ENCODE measurements at regions not wholly inside any gene's neighbourhood (a gene's known extent, or its start where the extent isn't known, plus 50 kb on each side); places are given as distances from the start of the nearest gene placed in this dataset.

GRCh38 chr13:90594681-90595080 is 752.8 kb upstream of the MIR17HG start:
- TF ChIP-seq CBX3 (IDR thresholded peaks at IDR 0.05; ENCODE audit: borderline replicate concordance in 1 of 2, low read length in 2 of 2) (peak in 1 of 2 experiments; percentile 22; a peak in 1 of 3 replicates), DMBX1 (CRISPR knock-in tag; IDR thresholded peaks at IDR 0.05; ENCODE audit: borderline replicate concordance) (0 out of 2 replicates have a peak, but pooled peaks have one; percentile 12), FOXK1 (CRISPR knock-in tag; IDR thresholded peaks at IDR 0.05; ENCODE audit: borderline replicate concordance) (no peak), CEBPG (CRISPR knock-in tag; IDR thresholded peaks at IDR 0.05) (no peak), CEBPG (tag; conservative IDR thresholded peaks at IDR 0.05 in 1 of 2, IDR thresholded peaks at IDR 0.05 in 1 of 2) (peak in 1 of 2 experiments; percentile 53; a peak in 1 of 4 replicates)
- Histone ChIP-seq H3K4me1 (replicated peaks in 1 of 2; ENCODE audit: control insufficient read depth in 2 of 2, insufficient read depth in 2 of 2, low read length in 2 of 2) (no peaks in the 10 kb centered on the region), H3K27me3 (ENCODE audit: control insufficient read depth in 2 of 2, insufficient read depth in 2 of 2, low read length in 2 of 2) (no peaks in the 10 kb centered on the region), H3K9ac (ENCODE audit: insufficient read depth in 1 of 2, low read depth in 2 of 2, low read length in 2 of 2) (no peak overlapping the region), H3K27ac (ENCODE audit: extremely low read depth, low read depth, low read length) (no peak overlapping the region), H3K79me2 (ENCODE audit: control insufficient read depth, insufficient read depth, low read length) (no peaks in the 10 kb centered on the region), H4K20me1 (replicated peaks; ENCODE audit: control insufficient read depth, insufficient read depth, low read length) (no peaks in the 10 kb centered on the region), H3K4me2 (ENCODE audit: insufficient read depth, low read length) (no peak overlapping the region), H3K9me1 (ENCODE audit: control insufficient read depth, insufficient read depth, low read length) (no peaks in the 10 kb centered on the region), H3K4me3 (no peak overlapping the region), H3K9me3 (replicated peaks; ENCODE audit: control insufficient read depth, insufficient read depth, low read depth, low read length) (peaks cover 2% of the 10 kb centered on the region; the same call in 1 of the 2 replicates), H2AFZ (ENCODE audit: low read depth, low read length) (no peak overlapping the region), H3K36me3 (ENCODE audit: control insufficient read depth, insufficient read depth, low read length) (no peaks in the 10 kb centered on the region)
- intact Hi-C loops (cut with micrococcal nuclease) (no loop called here), in situ Hi-C loops (cut with MboI) (no loop called here)
- POLR2A ChIA-PET = interaction anchor here (0.6 to 0.9 kb wide), 2 partner anchors 15 to 136 kb away, joined by 3 read pairs; no protein-coding TSS in a partner anchor
- BruUV-seq (replicated peaks) = no TSS peak
- CTCF ChIA-PET (ENCODE audit: low intra/inter-chr PET ratio) = no interaction called here
- DNase-seq (ENCODE audit: extremely low read depth in 1 of 4, low spot score in 3 of 4) = no peak
- FAIRE-seq = no peak
- no peak for ATAC-seq
- WGBS (ENCODE audit: insufficient coverage, low coverage, missing lambda C conversion rate) = 2% methylated on average over 1 of the region's 1 CpG

- Histone ChIP-seq H3K4me2 (ENCODE audit: insufficient read depth, low read length) (no peak overlapping the region), H3K79me2 (ENCODE audit: control insufficient read depth, insufficient read depth, low read length) (no peaks in the 10 kb centered on the region), H2AFZ (ENCODE audit: low read depth, low read length) (no peak overlapping the region), H4K20me1 (replicated peaks; ENCODE audit: control insufficient read depth, insufficient read depth, low read length) (no peaks in the 10 kb centered on the region), H3K4me3 (no peak overlapping the region), H3K4me1 (replicated peaks in 1 of 2; ENCODE audit: control insufficient read depth in 2 of 2, insufficient read depth in 2 of 2, low read length in 2 of 2) (no peaks in the 10 kb centered on the region), H3K9ac (ENCODE audit: insufficient read depth in 1 of 2, low read depth in 2 of 2, low read length in 2 of 2) (no peak overlapping the region), H3K9me3 (replicated peaks; ENCODE audit: control insufficient read depth, insufficient read depth, low read depth, low read length) (no peaks in the 10 kb centered on the region), H3K27me3 (ENCODE audit: control insufficient read depth in 2 of 2, insufficient read depth in 2 of 2, low read length in 2 of 2) (no peaks in the 10 kb centered on the region), H3K36me3 (ENCODE audit: control insufficient read depth, insufficient read depth, low read length) (no peaks in the 10 kb centered on the region), H3K9me1 (ENCODE audit: control insufficient read depth, insufficient read depth, low read length) (no peaks in the 10 kb centered on the region), H3K27ac (ENCODE audit: extremely low read depth, low read depth, low read length) (no peak overlapping the region)
- no peak for ATAC-seq
- no peak for DNase-seq (ENCODE audit: extremely low read depth in 1 of 4, low spot score in 3 of 4)
- TF ChIP-seq GABPB2 (CRISPR knock-in tag; conservative IDR thresholded peaks at IDR 0.05) (no peak), ZNF655 (CRISPR knock-in tag; IDR thresholded peaks at IDR 0.05) (0 out of 2 replicates have a peak, but pooled peaks have one; percentile 56), HEY1 (CRISPR knock-in tag; IDR thresholded peaks at IDR 0.05; ENCODE audit: borderline replicate concordance) (peak; percentile 53; the same call in 1 of the 2 replicates), ZNF134 (CRISPR knock-in tag; conservative IDR thresholded peaks at IDR 0.05) (no peak), E2F3 (CRISPR knock-in tag; IDR thresholded peaks at IDR 0.05) (no peak), ZNF507 (tag; conservative IDR thresholded peaks at IDR 0.05) (0 out of 2 replicates have a peak, but pooled peaks have one; percentile 4)
- ChIA-PET POLR2A (interaction anchor here (1.6 kb wide), 1 partner anchor 9 kb away, joined by 4 read pairs; no protein-coding TSS in a partner anchor), CTCF (ENCODE audit: low intra/inter-chr PET ratio) (no interaction called here)
- 3% methylated on average over 1 of the region's 1 CpG for WGBS (ENCODE audit: insufficient coverage, low coverage, missing lambda C conversion rate)
- BruUV-seq (replicated peaks) = no TSS peak
- no peak for FAIRE-seq
- intact Hi-C loops (cut with micrococcal nuclease) (no loop called here), in situ Hi-C loops (cut with MboI) (no loop called here)
Observed at GRCh38 chr13:90605664-90606063, 741.8 kb upstream of the MIR17HG start.

Measured in K562 (cell line).